HCT116 (cell line): ENCODE measurements at regions not wholly inside any gene's neighbourhood (a gene's known extent, or its start where the extent isn't known, plus 50 kb on each side); places are given as distances from the start of the nearest gene placed in this dataset.

Source experiments
- ATAC-seq: fragments of 200-7000 bp; cut with Tn5 transposase; 2 replicates; pipeline ENCODE4 v1.9.1; 2020; ENCODE audit warnings: mild to moderate bottlenecking, moderate library complexity
- BruUV-seq: library from RNA; stranded (reverse); fragments of 400-500 nt; replicated peaks from 2 replicates; lab custom pipeline; 2021; lab: Mats Ljungman, UMichigan
- CTCF ChIA-PET: fragments of 300-600 bp; sonication (Branson Sonifier 250); formaldehyde crosslinking; loops from one replicate; lab custom pipeline; 2021; ENCODE audit warnings: antibody characterized with exemption; lab: Charles Lee
- POLR2A ChIA-PET: fragments of 300-600, 350-600 bp; sonication (Branson Sonifier 250); formaldehyde crosslinking; loops from one replicate; lab custom pipeline; 2021; ENCODE audit warnings: antibody characterized with exemption; lab: Charles Lee
- RAD21 ChIA-PET, 2 experiments: fragments of 300-600 bp; sonication (Branson Sonifier 250); formaldehyde crosslinking; loops; one replicate each; lab custom pipeline; 2023; ENCODE audit warnings: low total read pairs in 2 of 2; ENCODE audit not compliant: uncharacterized antibody in 2 of 2, unreplicated experiment in 2 of 2, low non-redundant PET in 1 of 2; lab: Charles Lee
- DNase-seq: peaks from one replicate; pipeline ENCODE4 v3.0.0-alpha.2; 2010; ENCODE audit warnings: low read depth, low spot score
- H2AFZ ChIP-seq: fragments of 200-600 bp; shearing (Covaris generic), sonication (generic); 2 replicates; pipeline ENCODE4 v1.6.1; 2017; ENCODE audit warnings: low read depth, mixed run types, mixed read lengths, antibody characterized with exemption, low read length; ENCODE audit not compliant: poor library complexity, severe bottlenecking
- H3K27ac ChIP-seq: 2 replicates; pipeline ENCODE4 v1.5.1; 2012; ENCODE audit warnings: low read depth, low read length
- H3K27me3 ChIP-seq: fragments of 200-600 bp; sonication (generic); 2 replicates; pipeline ENCODE4 v1.6.1; 2016; ENCODE audit warnings: mixed run types, low read length, mixed read lengths; ENCODE audit not compliant: insufficient read depth
- H3K36me3 ChIP-seq, 2 experiments: fragments of 200-500 bp in 1 of 2; fragments of 200-600 bp in 1 of 2; sonication (Bioruptor generic) in 1 of 2; sonication (generic) in 1 of 2; 2 replicates each; pipeline versions ENCODE4 v1.5.1 to v1.6.1; 2014 to 2016; ENCODE audit warnings: low read length in 2 of 2, inconsistent platforms in 1 of 2, mixed read lengths in 1 of 2, mixed run types in 1 of 2; ENCODE audit not compliant: insufficient read depth in 2 of 2, control insufficient read depth in 1 of 2
- H3K4me1 ChIP-seq, 2 experiments: fragments of 200-600 bp in 1 of 2; sonication (generic) in 1 of 2; 2 replicates each; pipeline versions ENCODE4 v1.5.1 to v1.6.1; 2012 to 2017; ENCODE audit warnings: low read length in 2 of 2, inconsistent platforms in 1 of 2, mild to moderate bottlenecking in 1 of 2, mixed read lengths in 1 of 2, mixed run types in 1 of 2, moderate library complexity in 1 of 2; ENCODE audit not compliant: insufficient read depth in 2 of 2, control insufficient read depth in 1 of 2
- H3K4me2 ChIP-seq: fragments of 200-600 bp; sonication (generic); 2 replicates; pipeline ENCODE4 v1.6.1; 2017; ENCODE audit warnings: mixed run types, low read length, mixed read lengths
- H3K4me3 ChIP-seq, 2 experiments: fragments of 200-600 bp in 1 of 2; sonication (generic) in 1 of 2; replicated peaks in 1 of 2; 2 replicates each; pipeline ENCODE4 v1.5.1; 2011 to 2016; ENCODE audit warnings: low read length in 2 of 2, control low read depth in 1 of 2, low read depth in 1 of 2, mild to moderate bottlenecking in 1 of 2, mixed read lengths in 1 of 2, mixed run types in 1 of 2
- H3K79me2 ChIP-seq: fragments of 200-600 bp; sonication (generic); 2 replicates; pipeline ENCODE4 v1.6.1; 2017; ENCODE audit warnings: mild to moderate bottlenecking, mixed run types, low read length, moderate library complexity, mixed read lengths; ENCODE audit not compliant: insufficient read depth
- H3K9ac ChIP-seq: fragments of 200-600 bp; sonication (generic); 2 replicates; pipeline ENCODE4 v1.6.1; 2016; ENCODE audit warnings: low read length, mixed read lengths
- H3K9me2 ChIP-seq: fragments of 200-600 bp; sonication (generic), shearing (Covaris generic); 2 replicates; pipeline ENCODE4 v1.6.1; 2017; ENCODE audit warnings: mixed run types, mild to moderate bottlenecking, moderate library complexity; ENCODE audit not compliant: insufficient read depth
- H3K9me3 ChIP-seq, 2 experiments: fragments of 200-500 bp in 1 of 2; fragments of 200-600 bp in 1 of 2; sonication (Bioruptor generic) in 1 of 2; sonication (generic) in 1 of 2; 2 replicates each; pipeline ENCODE4 v1.6.1; 2014 to 2017; ENCODE audit warnings: low read length in 2 of 2, mixed read lengths in 2 of 2, inconsistent platforms in 1 of 2, low read depth in 1 of 2, mild to moderate bottlenecking in 1 of 2, mixed run types in 1 of 2, moderate library complexity in 1 of 2; ENCODE audit not compliant: control insufficient read depth in 1 of 2, insufficient read depth in 1 of 2
- H4K20me1 ChIP-seq: fragments of 200-600 bp; sonication (generic), shearing (Covaris generic); 2 replicates; pipeline ENCODE4 v1.6.1; 2017; ENCODE audit warnings: mixed run types, mild to moderate bottlenecking, moderate library complexity; ENCODE audit not compliant: insufficient read depth
- ATF3 ChIP-seq: IDR thresholded peaks from 2 replicates; pipeline ENCODE4 v1.6.1; 2012
- CBX3 ChIP-seq: IDR thresholded peaks from 2 replicates; pipeline ENCODE4 v1.6.1; 2012; ENCODE audit warnings: low read depth
- CEBPB ChIP-seq: IDR thresholded peaks from 2 replicates; pipeline ENCODE4 v1.6.1; 2012; ENCODE audit warnings: low read depth
- EGR1 ChIP-seq: IDR thresholded peaks from 2 replicates; pipeline ENCODE4 v1.6.1; 2012; ENCODE audit warnings: low read depth
- ELF1 ChIP-seq: IDR thresholded peaks from 2 replicates; pipeline ENCODE4 v1.6.1; 2012; ENCODE audit warnings: low read depth, borderline replicate concordance
- EZH2 ChIP-seq: fragments of 200-600 bp; sonication (generic); IDR thresholded peaks from 2 replicates; pipeline ENCODE4 v1.6.1; 2017; ENCODE audit warnings: antibody characterized with exemption, mixed run types
- EZH2phosphoT487 ChIP-seq: fragments of 200-600 bp; IDR thresholded peaks from 2 replicates; pipeline ENCODE4 v1.6.1; 2018; ENCODE audit warnings: antibody characterized with exemption, borderline replicate concordance
- FOSL1 ChIP-seq: IDR thresholded peaks from 2 replicates; pipeline ENCODE4 v1.6.1; 2012; ENCODE audit warnings: low read depth
- JUND ChIP-seq: IDR thresholded peaks from 2 replicates; pipeline ENCODE4 v1.6.1; 2012
- MAX ChIP-seq: IDR thresholded peaks from 2 replicates; pipeline ENCODE4 v1.6.1; 2012
- REST ChIP-seq: IDR thresholded peaks from 2 replicates; pipeline ENCODE4 v1.6.1; 2012; ENCODE audit warnings: low read depth
- SIN3A ChIP-seq: IDR thresholded peaks from 2 replicates; pipeline ENCODE4 v1.6.1; 2012; ENCODE audit warnings: low read depth
- SP1 ChIP-seq: IDR thresholded peaks from 2 replicates; pipeline ENCODE4 v1.6.1; 2012; ENCODE audit warnings: low read depth
- YY1 ChIP-seq: IDR thresholded peaks from 2 replicates; pipeline ENCODE4 v1.6.1; 2011; ENCODE audit warnings: low read length, low read depth, moderate library complexity, mild to moderate bottlenecking; ENCODE audit not compliant: insufficient replicate concordance; ENCODE audit errors: extremely low read depth
- ZBTB33 ChIP-seq: IDR thresholded peaks from 2 replicates; pipeline ENCODE4 v1.6.1; 2011; ENCODE audit warnings: mild to moderate bottlenecking, low read length, moderate library complexity; ENCODE audit not compliant: insufficient replicate concordance; ENCODE audit errors: extremely low read depth
- ZFX ChIP-seq: fragments of 450-650 bp; IDR thresholded peaks from 2 replicates; pipeline ENCODE4 v1.6.1; 2017
- intact Hi-C: fragments of 100-400 bp; cut with micrococcal nuclease; formaldehyde crosslinking; loops from 2 replicates; pipeline ENCODE4 v1.10.0; 2022

GRCh38 chr6:87949194-87949593 is 98.4 kb upstream of the SPACA1 start:
- intact Hi-C loops, result no loop called here
- H3K9me2 ChIP-seq, result no peaks in the 10 kb centered on the region
- no peaks in the 10 kb centered on the region for H3K79me2 ChIP-seq
- no peak overlapping the region for H3K27ac ChIP-seq
- no peak overlapping the region for H3K4me3 ChIP-seq
- no peak overlapping the region for H3K9ac ChIP-seq
- CTCF ChIA-PET, result no interaction called here
- DNase-seq (no peak), ATAC-seq (no peak)
- peaks cover 33% of the 10 kb centered on the region for H3K27me3 ChIP-seq
- POLR2A ChIA-PET, result no interaction called here
- H3K4me1 ChIP-seq, result no peaks in the 10 kb centered on the region
- no peak overlapping the region for H3K4me2 ChIP-seq
- H2AFZ ChIP-seq, result no peak overlapping the region
- no TSS peak for BruUV-seq
- H3K9me3 ChIP-seq, result no peaks in the 10 kb centered on the region
- H3K36me3 ChIP-seq, result no peaks in the 10 kb centered on the region
- RAD21 ChIA-PET, result no interaction called here
- H4K20me1 ChIP-seq, result no peaks in the 10 kb centered on the region
- no peak for TF ChIP-seq ELF1
- TF ChIP-seq ZFX, result no peak
- no peak for TF ChIP-seq FOSL1
- TF ChIP-seq REST, result no peak
- no peak for TF ChIP-seq ZBTB33
- TF ChIP-seq JUND, result no peak
- TF ChIP-seq YY1, result no peak
- TF ChIP-seq SP1, result no peak
- TF ChIP-seq ATF3, result no peak
- TF ChIP-seq CEBPB, result no peak
- no peak for TF ChIP-seq EZH2
- TF ChIP-seq SIN3A, result no peak
- no peak for TF ChIP-seq EGR1
- TF ChIP-seq MAX, result no peak
- TF ChIP-seq CBX3, result no peak
- TF ChIP-seq EZH2phosphoT487, result no peak
- TF ChIP-seq, all 23 proteins: peak for 0
